ENCODE measurements at regions not wholly inside any gene's neighbourhood (a gene's known extent, or its start where the extent isn't known, plus 50 kb on each side); places are given as distances from the start of the nearest gene placed in this dataset.
"Not testable (repeated sequence)": the region's sequence is repeated elsewhere in the genome, so short reads cannot be mapped to it uniquely, and the experiment has no call there.

- TF ChIP-seq, protein P1, sequence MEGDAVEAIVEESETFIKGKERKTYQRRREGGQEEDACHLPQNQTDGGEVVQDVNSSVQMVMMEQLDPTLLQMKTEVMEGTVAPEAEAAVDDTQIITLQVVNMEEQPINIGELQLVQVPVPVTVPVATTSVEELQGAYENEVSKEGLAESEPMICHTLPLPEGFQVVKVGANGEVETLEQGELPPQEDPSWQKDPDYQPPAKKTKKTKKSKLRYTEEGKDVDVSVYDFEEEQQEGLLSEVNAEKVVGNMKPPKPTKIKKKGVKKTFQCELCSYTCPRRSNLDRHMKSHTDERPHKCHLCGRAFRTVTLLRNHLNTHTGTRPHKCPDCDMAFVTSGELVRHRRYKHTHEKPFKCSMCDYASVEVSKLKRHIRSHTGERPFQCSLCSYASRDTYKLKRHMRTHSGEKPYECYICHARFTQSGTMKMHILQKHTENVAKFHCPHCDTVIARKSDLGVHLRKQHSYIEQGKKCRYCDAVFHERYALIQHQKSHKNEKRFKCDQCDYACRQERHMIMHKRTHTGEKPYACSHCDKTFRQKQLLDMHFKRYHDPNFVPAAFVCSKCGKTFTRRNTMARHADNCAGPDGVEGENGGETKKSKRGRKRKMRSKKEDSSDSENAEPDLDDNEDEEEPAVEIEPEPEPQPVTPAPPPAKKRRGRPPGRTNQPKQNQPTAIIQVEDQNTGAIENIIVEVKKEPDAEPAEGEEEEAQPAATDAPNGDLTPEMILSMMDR (IDR thresholded peaks at IDR 0.05; ENCODE audit: low read depth, low read length): no peak
- no peak for DNase-seq (ENCODE audit: extremely low read depth, low read depth)
These were observed 114.3 kb downstream of the TMEM17 start for GRCh38 chr2:62391696-62392095.

DNA sequence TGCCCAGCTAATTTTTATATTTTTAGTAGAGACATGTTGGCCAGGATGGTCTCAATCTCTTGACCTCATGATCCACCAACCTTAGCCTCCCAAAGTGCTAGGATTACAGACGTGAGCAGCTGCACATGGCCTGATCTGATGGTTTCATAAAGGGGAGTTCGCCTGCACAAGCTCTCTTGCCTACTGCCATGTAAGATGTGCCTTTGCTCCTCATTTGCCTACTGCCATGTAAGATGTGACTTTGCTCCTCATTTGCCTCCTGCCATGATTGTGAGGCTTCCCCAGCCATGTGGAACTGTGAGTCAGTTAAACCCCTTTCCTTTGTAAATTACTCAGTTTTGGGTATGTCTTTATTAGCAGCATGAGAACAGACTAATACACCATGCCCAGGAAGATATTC, 119.6 kb downstream of the TMEM17 start:
- not testable (repeated sequence) for DNase-seq (ENCODE audit: extremely low read depth, low read depth)

DNA sequence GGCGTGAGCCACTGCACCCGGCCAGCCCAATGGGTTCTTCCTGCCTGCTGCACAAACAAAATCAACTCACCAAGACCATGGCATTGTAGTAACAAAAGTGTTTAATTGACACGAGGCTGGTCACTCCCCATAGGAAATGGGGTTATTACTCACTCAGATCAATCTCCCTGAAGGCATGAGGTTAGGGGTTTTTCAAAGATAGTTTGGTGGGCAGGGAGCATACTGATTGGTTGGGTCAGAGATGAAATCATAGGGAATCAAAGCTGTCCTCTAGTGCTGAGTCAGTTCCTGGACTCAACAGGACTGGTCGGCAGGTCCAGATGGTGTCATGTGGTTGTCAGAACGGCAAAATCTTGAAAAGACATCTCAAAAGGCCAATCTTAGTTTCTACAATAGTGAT, 122.1 kb downstream of the TMEM17 start:
- DNase-seq (ENCODE audit: extremely low read depth, low read depth): no peak
- TF ChIP-seq, protein P1 (IDR thresholded peaks at IDR 0.05; ENCODE audit: low read depth, low read length): no peak

- TF ChIP-seq, protein P1 (IDR thresholded peaks at IDR 0.05; ENCODE audit: low read depth, low read length): no peak
- DNase-seq (ENCODE audit: extremely low read depth, low read depth): no peak
These were observed 123.2 kb downstream of the TMEM17 start for GRCh38 chr2:62382757-62383156.

GRCh38 chr2:62382122-62382521, 123.9 kb downstream of the TMEM17 start:
- DNase-seq (ENCODE audit: extremely low read depth, low read depth): no peak
- TF ChIP-seq, protein P1 (IDR thresholded peaks at IDR 0.05; ENCODE audit: low read depth, low read length): no peak

DNA sequence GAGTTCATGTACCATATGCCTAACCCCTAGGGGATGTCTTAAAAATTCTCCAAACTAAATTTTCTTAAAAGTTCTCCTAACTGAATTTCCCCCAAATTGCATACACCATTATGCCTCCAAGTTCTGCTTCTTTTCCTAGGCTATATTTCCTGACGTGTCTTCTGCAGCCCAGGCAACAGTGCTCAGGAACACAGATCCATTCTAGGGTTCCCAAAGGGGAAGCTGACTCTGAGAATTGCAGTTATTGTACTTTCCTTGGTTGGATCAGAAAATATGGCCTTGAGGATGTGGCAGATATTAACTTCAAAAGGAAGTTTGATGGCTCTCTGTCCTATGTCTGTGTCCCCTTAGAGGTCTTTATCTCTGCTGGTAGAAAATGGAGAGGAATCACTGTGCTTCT, 124.3 kb downstream of the TMEM17 start:
- TF ChIP-seq, protein P1 (IDR thresholded peaks at IDR 0.05; ENCODE audit: low read depth, low read length): no peak
- DNase-seq (ENCODE audit: extremely low read depth, low read depth): no peak

DNA sequence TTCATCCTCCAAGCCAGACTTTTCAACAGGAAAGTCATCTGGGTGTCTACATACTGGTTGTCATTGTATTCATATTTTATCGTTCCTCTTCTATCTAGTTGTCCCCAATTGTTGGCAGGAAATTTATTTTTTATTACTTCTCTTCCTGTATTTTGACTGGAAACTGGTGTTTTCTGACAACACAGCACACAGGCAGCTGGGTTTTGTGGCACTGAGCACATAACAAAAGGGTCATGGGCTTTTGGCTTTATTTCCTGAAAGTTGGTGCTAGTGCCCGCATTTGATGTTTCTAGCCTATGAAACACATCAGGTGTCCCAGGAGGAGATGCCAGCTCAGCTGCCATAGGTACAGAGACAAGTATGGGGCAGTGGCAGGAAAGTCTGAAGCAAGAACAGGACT, 126.4 kb downstream of the TMEM17 start:
- no peak for DNase-seq (ENCODE audit: extremely low read depth, low read depth)
- TF ChIP-seq, protein P1 (IDR thresholded peaks at IDR 0.05; ENCODE audit: low read depth, low read length): no peak

DNA sequence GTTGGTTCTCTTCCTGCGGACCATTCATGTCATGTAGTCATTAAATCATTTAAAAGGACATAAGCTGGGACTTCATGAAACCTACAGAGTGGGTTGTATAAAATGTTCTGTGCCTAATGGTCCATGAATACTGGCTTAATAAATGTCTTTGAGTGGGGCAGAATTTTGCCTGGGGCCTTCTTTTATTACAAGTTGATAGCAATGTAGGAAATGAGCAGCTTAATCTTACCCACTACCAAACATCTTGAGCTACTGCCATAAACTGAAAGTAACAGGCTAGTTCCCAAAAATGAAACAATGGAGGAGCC, 130.9 kb downstream of the TMEM17 start:
- DNase-seq (ENCODE audit: extremely low read depth, low read depth): no peak

More for the DNA sequence above, 130.9 kb downstream of the TMEM17 start:
- TF ChIP-seq, protein P1 (IDR thresholded peaks at IDR 0.05; ENCODE audit: low read depth, low read length): no peak
